Ureter (tissue), 1 donor: ENCODE measurements at regions not wholly inside any gene's neighbourhood (a gene's known extent, or its start where the extent isn't known, plus 50 kb on each side); places are given as distances from the start of the nearest gene placed in this dataset.

Experiments
- DNase-seq: peaks from one replicate; pipeline ENCODE4 v3.0.0-alpha.2; 2020; ENCODE audit warnings: low spot score
- donor health status: DM: yes; HTN: yes; CAD: no.

GRCh38 chr4:4740071-4740470 is 119.4 kb upstream of the MSX1 start:
- no peak for DNase-seq

- no peak for DNase-seq
These were observed 123.6 kb upstream of the MSX1 start for GRCh38 chr4:4735870-4736269.

GRCh38 chr4:4735136-4735750 is 124.2 kb upstream of the MSX1 start:
- DNase-seq = no peak

DNA sequence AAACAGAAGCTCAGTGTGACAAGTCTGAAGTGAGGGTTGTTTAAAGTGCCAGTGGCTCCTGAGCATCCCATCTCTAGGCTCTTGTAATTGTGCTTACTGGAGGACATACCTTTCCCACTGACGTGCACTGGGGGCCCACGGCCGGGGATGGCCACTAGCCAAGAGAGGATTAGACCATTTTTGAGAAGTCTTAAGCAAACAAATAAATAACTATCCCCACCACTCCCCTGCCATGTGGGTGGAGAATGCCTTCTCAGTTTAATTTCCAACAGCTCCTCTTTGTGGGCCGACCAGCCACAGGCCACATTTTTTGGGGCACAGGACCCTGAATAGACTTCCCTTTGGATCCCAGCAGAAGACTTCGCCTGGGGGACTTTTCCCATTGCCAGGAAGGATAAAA is 125.0 kb upstream of the MSX1 start:
- no peak for DNase-seq

DNA sequence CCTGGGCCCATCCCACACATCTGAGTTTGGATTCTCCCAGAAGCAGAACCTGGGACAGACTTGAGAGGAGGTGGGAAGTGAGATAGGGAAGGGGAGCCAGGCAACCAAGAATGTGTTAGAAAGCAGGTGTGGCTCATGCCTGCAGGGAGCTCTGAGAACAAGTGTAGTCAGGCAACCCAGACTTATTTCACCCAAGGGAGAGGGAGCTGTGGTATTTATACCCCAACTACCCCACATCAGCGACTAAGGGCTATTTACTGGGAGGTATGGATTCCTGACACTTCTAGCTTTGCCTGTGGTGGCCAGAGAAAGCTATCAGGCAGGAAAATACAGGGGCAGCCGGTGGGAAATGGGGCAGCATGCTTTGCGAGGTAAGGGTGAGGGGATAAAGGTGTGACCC is 125.8 kb upstream of the MSX1 start:
- DNase-seq = no peak

DNA sequence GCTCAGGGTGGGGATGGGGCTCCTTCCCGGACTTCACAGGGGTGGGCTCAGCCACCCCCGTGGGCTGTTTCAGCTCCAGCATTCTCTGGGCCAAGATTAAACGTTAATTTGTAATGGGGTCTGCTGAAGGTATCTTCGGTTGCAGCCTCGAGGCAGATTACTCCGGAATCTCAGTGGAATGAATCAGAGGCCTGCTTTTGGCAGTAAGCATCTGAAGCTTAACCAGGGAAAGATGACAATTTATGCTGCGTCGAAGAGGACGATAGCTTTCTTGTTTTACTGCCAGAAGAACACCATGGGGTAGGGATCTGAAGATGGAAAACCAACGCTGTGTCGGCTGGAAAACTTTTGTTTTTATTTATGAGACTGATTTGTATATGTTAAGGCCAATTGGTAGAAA is 129.2 kb upstream of the MSX1 start:
- no peak for DNase-seq

DNA sequence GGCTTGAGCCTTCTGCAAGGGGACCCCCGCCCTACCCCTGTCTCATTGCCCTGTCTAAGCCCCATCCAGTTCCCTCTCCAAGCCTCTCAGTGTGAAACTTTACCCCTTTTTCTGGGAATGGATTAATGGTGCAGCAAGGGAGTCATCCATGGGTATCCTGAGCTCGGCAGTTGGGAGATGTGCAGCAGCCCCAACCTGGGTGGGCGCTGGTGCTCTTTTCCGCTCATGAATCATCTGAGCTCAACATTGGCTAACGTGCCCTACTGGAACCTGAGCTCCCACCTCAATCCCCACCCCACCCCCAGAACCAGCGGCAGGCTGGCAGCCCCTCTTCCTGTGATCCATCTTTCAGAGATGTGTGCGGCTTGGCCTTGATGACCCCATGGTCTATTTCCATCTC is 130.3 kb upstream of the MSX1 start:
- no peak for DNase-seq

- no peak for DNase-seq
These were observed 131.9 kb upstream of the MSX1 start for GRCh38 chr4:4727536-4727935.

GRCh38 chr4:4726051-4726450 is 133.4 kb upstream of the MSX1 start:
- no peak for DNase-seq

DNA sequence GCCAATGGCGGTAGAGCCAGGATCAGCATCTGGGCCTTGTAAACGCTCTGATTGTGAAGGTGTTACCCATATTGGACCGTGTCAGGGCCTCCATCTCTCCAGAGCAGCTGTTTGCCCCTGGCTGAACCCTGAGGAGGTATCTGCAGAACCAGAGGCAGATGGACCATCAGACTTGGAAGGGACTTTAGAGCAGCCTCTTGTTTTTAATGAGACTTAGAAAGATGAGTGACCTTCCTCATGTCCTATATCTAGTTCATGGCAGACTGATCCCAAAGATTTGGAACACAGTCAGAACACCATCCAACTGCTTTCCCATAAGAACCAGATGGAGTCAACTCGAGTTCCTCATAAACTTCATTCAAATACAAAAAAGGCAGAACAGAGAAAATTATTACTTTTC is 135.1 kb upstream of the MSX1 start:
- no peak for DNase-seq

DNA sequence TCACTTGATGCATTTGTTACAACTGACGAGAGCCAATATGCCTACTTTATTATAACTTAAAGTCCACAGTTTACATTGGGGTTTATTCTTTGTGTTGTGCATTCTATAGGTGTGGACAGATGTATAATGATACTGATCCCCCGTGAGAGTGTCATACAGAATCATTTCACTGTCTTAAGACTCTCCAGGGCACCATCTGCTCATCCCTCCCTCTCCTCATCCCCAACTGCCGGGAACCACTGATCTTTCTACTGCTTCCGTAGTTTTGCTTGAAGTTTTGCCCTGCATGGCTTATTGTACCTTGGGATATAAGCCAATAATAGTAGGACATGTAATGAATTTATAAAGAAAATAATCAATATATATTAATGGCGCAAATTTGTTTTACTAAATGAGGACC is 137.8 kb upstream of the MSX1 start:
- no peak for DNase-seq

DNA sequence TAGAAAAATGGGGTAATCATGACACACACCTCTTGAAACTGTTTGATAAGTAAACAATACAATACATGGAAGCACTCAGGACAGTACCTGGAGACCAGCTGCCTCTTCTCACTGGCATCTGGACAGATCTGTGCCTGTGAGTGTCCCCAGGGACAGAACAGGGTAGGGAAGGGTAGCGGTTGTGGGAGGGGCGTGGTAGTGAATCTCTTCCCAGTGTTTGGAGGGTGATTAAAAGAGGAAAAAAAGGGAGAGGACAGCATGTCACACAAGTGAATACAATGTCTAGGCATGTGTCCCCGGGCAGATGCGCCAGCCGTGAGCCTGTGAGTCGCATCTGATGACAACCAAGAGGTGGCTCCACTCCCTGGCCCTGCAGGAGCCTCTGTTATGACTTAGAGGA is 138.8 kb upstream of the MSX1 start:
- DNase-seq = no peak

DNA sequence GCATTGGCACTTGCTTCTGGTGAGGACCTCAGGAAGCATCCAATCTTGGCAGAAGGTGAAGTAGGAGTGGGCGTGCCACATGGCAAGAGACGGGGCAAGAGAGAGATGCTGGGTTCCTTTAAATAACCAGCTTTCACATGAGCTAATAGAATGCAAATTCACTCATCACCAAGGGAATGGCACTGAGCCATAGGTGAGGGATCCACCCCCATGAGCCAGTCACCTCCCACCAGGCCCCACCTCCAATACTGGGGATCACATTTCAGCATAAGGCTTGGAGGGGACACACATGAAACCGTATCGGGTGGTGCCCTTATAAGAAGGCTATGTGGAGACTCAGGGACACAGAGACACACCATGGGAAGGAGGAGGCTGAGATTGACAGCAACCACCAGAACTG is 140.0 kb upstream of the MSX1 start:
- no peak for DNase-seq

GRCh38 chr4:4717692-4718091 is 141.8 kb upstream of the MSX1 start:
- no peak for DNase-seq

- no peak for DNase-seq
These were observed 145.1 kb upstream of the MSX1 start for GRCh38 chr4:4714331-4714730.

DNA sequence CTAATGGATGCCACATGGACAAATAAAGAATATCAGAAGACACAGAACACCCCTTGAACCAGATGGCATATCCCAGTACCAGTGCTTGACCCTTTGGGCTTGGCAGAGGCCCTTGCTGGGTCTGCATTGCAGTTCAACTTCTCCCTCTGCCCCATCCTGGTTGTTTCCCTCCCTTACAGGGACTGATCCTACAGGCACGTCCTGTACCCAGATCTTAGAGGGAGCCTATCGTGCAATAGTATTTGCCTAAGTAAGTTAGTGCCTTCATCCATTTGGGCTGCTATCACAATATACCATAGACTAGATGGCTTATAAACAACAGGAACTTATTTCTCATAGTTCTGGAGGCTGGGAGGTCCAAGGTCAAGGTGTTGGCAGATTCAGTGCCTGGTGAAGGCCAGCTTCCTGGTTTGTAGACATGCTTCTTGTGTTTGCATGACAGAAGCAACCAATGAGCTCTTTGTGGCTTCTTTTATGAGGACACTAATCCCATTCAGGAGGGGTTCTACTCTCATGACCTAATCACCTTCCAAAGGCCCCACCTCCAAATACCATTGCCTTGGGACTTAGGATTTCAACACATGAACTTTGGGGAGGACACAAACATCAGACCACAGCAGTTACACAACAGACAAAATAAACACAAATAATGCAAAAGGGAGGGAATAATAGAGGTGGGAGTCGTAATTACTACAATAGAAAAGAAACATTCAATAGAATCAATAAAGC is 146.5 kb upstream of the MSX1 start:
- DNase-seq = no peak

DNA sequence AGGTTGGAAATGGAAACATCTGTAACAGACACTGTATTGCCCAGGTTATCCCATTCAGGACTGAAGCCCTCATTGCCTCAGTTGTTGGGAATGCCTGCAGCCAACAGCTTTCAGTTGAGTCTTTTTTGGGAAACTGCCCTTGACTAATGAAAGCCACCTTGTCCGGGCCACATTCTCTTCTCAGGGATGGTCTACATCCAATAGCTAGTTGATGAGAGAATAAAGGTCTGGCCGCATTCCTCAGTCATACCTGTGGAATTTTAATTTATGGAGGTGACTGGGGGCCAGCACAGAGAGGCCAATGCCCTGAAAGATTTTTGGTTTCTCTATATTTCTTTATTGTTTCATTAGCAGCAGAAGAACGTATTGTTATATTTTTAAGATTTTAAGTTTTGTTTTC is 147.6 kb upstream of the MSX1 start:
- DNase-seq = no peak

GRCh38 chr4:4709736-4710135 is 149.7 kb upstream of the MSX1 start:
- no peak for DNase-seq

GRCh38 chr4:4704267-4704666 is 155.2 kb upstream of the MSX1 start:
- no peak for DNase-seq

DNA sequence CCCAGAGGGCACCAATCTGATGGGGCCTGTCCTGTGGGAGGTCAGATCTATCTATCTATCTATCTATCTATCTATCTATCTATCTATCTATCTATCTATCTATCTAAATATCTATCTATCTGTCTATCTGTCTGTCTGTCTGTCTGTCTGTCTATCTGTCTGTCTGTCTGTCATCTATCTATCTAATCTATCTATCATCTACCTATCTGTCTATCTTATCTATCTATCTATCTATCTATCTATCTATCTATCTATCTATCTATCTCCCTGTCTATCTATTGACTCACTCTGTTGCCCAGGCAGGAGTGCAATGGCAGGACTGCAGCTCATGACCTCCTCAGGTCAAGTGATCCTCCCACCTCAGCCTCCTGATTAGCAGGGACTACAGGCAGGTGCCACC is 155.7 kb upstream of the STX18 start:
- DNase-seq = no peak

DNA sequence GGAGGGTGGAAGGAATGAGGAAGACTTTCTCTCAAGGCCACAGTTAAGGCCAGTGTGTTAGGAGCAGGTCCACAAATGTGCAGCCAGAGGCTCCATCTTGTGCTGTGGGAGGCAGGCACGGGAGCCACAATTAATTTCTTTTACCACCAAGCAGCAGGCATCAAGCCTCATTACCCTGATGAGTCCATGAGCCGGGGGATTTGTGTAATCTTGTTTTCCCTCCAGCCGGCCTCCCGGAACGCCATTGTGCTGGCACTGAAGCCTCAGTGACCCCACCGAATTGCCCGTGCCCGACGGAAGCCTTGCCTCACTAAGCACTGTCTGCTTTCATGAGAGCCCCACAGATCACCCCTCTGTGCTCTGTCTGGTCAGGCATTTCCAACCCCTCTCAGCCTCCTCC is 154.7 kb upstream of the STX18 start:
- DNase-seq = no peak

DNA sequence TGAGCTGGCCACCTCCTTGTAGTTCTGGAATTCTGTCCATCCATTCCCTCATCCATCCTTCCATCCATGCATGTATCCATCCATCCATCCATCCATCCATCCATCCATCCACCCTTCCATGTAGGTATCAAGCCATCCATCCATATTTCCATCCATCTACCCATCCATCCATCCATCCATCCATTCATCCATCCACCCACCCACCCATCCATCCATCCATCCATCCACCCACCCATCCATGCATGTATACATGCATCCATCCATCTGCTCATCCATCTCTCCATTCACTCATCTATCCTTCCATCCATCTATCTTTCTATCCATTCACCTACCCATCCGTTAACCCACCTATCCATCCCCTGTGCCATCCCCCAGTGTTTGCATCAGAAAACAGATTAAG is 153.6 kb upstream of the STX18 start:
- no peak for DNase-seq

- no peak for DNase-seq
These were observed 153.0 kb upstream of the STX18 start for GRCh38 chr4:4694827-4695226.

DNA sequence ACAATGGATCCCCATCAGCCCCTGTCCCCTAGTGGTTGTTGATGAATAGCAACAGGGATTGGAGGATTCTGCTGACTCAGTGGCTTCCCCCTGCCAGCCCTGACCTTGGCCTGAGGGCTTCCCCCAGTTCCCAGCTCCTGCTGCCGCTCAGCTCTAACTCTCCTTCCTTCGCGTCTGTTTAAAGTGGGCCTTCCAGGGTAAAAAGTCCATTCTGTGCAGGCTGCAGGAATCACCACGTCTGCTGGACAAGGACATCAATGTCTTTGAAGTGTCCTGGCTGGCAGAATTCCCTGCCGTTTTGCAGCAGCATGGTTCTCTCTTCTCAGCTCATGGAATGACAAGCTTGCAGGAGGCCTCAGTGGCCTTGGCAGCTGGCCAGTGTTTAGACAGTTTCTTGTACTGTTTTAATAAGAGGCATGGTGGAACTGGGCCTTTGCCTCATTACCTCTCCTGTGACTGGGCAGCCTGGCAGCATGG is 152.5 kb upstream of the STX18 start:
- no peak for DNase-seq
